ENCODE measurements at regions not wholly inside any gene's neighbourhood (a gene's known extent, or its start where the extent isn't known, plus 50 kb on each side); places are given as distances from the start of the nearest gene placed in this dataset.

- Histone ChIP-seq H3K4me1 (no peaks in the 10 kb centered on the region), H3K27me3 (no peaks in the 10 kb centered on the region), H3K27ac (no peak overlapping the region), H3K9me3 (no peaks in the 10 kb centered on the region), H3K36me3 (no peaks in the 10 kb centered on the region), H3K4me3 (no peak overlapping the region)
- intact Hi-C loops (cut with DNase I; ENCODE audit: low total_unique reads) = no loop called here
- TF ChIP-seq CTCF (IDR thresholded peaks at IDR 0.05) (no peak), POLR2A (IDR thresholded peaks at IDR 0.05) (no peak)
- DNase-seq = no peak
These were observed 317.6 kb downstream of the EIPR1 start for GRCh38 chr2:3060049-3060448.

DNA sequence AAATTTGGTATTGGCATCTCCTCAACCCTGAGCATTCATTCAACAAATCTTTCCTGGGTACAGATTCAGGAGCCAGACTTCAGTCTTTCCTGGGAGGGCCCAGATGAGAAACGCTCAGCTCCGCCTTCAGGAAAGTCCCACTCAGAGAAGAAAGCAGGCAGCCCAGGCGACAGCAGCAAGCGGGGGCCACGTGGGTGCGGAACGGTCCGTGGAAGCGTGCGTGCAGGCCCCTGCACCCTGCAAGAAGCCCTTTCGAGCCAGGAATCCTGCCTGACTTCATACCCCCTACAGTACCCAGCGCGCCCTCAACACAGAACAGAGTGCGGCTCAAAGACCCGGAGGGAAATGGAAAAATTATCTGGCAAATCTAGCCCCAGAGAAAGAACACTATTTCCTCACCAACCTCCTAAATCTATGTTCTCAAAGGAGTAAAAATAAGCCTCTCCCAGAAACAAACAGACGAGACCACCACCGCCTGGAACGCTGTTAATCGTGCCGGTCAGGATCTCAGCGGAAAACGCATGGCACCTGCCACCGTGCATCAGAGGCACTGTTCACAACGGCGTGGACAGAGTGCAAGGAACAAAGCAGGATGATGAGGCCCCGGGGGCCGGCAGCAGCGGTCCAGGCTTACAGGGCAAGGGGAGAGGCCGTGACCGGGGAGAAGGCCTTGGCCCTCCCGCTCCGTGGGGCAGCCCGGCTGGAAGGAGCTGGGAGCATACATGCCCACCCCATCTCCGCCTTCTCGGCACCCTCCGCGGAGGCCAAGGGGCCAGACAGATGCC lies 318.3 kb downstream of the EIPR1 start:
- intact Hi-C loops (cut with DNase I; ENCODE audit: low total_unique reads) = no loop called here
- Histone ChIP-seq H3K27ac (no peak overlapping the region), H3K9me3 (no peaks in the 10 kb centered on the region)

GRCh38 chr2:3054066-3054465 lies 323.6 kb downstream of the EIPR1 start:
- Histone ChIP-seq H3K9me3 (no peaks in the 10 kb centered on the region), H3K27ac (no peak overlapping the region), H3K4me3 (no peak overlapping the region), H3K4me1 (no peaks in the 10 kb centered on the region), H3K27me3 (no peaks in the 10 kb centered on the region), H3K36me3 (no peaks in the 10 kb centered on the region)
- no peak for DNase-seq
- intact Hi-C loops (cut with DNase I; ENCODE audit: low total_unique reads) = no loop called here
- no peak for TF ChIP-seq POLR2A (IDR thresholded peaks at IDR 0.05)
- no peak for TF ChIP-seq CTCF (IDR thresholded peaks at IDR 0.05)

More for the DNA sequence above, 318.3 kb downstream of the EIPR1 start:
- Histone ChIP-seq H3K36me3 (no peaks in the 10 kb centered on the region), H3K4me1 (no peaks in the 10 kb centered on the region), H3K27me3 (no peaks in the 10 kb centered on the region), H3K4me3 (no peak overlapping the region)
- TF ChIP-seq POLR2A (IDR thresholded peaks at IDR 0.05) (no peak), CTCF (IDR thresholded peaks at IDR 0.05) (no peak)
- DNase-seq = no peak

GRCh38 chr2:3051266-3051665 lies 326.4 kb downstream of the EIPR1 start:
- Histone ChIP-seq H3K36me3 (no peaks in the 10 kb centered on the region), H3K27me3 (no peaks in the 10 kb centered on the region), H3K4me3 (no peak overlapping the region), H3K9me3 (no peaks in the 10 kb centered on the region), H3K4me1 (no peaks in the 10 kb centered on the region), H3K27ac (no peak overlapping the region)
- intact Hi-C loops (cut with DNase I; ENCODE audit: low total_unique reads) = no loop called here
- no peak for DNase-seq
- TF ChIP-seq POLR2A (IDR thresholded peaks at IDR 0.05) (no peak), CTCF (IDR thresholded peaks at IDR 0.05) (no peak)

- Histone ChIP-seq H3K36me3 (no peaks in the 10 kb centered on the region), H3K27ac (no peak overlapping the region), H3K4me3 (no peak overlapping the region), H3K4me1 (no peaks in the 10 kb centered on the region), H3K27me3 (no peaks in the 10 kb centered on the region), H3K9me3 (no peaks in the 10 kb centered on the region)
- TF ChIP-seq CTCF (IDR thresholded peaks at IDR 0.05) (no peak), POLR2A (IDR thresholded peaks at IDR 0.05) (no peak)
- no peak for DNase-seq
- intact Hi-C loops (cut with DNase I; ENCODE audit: low total_unique reads) = no loop called here
These were observed 331.3 kb downstream of the EIPR1 start for GRCh38 chr2:3046170-3046865.

All from uterus (tissue), 3 donors.